Type B pancreatic cell (in vitro differentiated cells): ENCODE measurements at regions not wholly inside any gene's neighbourhood (a gene's known extent, or its start where the extent isn't known, plus 50 kb on each side); places are given as distances from the start of the nearest gene placed in this dataset.

Source experiments
- DNase-seq: peaks from one replicate; pipeline ENCODE4 v3.0.0; 2021; ENCODE audit warnings: mixed read lengths; ENCODE audit not compliant: unreplicated experiment; ENCODE audit errors: extremely low spot score
- H3K27ac Mint-ChIP-seq: 2 replicates; pipeline ENCODE4 v1.8.0; 2021; ENCODE audit warnings: mild to moderate bottlenecking, mixed read lengths
- H3K27me3 Mint-ChIP-seq: 2 replicates; pipeline ENCODE4 v1.8.0; 2021; ENCODE audit warnings: mixed read lengths
- H3K36me3 Mint-ChIP-seq: 2 replicates; pipeline ENCODE4 v1.8.0; 2021; ENCODE audit warnings: mixed read lengths
- H3K4me1 Mint-ChIP-seq: one replicate; pipeline ENCODE4 v1.8.0; 2021; ENCODE audit warnings: mixed read lengths; ENCODE audit not compliant: unreplicated experiment
- H3K4me3 Mint-ChIP-seq: 2 replicates; pipeline ENCODE4 v1.8.0; 2021; ENCODE audit warnings: mild to moderate bottlenecking, mixed read lengths
- H3K9me3 Mint-ChIP-seq: 2 replicates; pipeline ENCODE4 v1.8.0; 2021; ENCODE audit warnings: mixed read lengths
- CTCF ChIP-seq: fragments of 200-600 bp; sonication (generic); conservative IDR thresholded peaks from 2 replicates; pipeline ENCODE4 v1.5.0; 2021; ENCODE audit warnings: antibody characterized with exemption, mild to moderate bottlenecking

- Mint-ChIP-seq H3K4me3 (no peak overlapping the region), H3K9me3 (peaks cover 13% of the 10 kb centered on the region), H3K4me1 (peaks cover 21% of the 10 kb centered on the region), H3K36me3 (peaks cover 5% of the 10 kb centered on the region), H3K27ac (peak overlapping the region; percentile 3), H3K27me3 (no peaks in the 10 kb centered on the region)
- no peak for DNase-seq
- TF ChIP-seq CTCF, result no peak
These were observed 77.6 kb downstream of the SMIM21 start for GRCh38 chr18:75349668-75350511.

- no peak overlapping the region for H3K27ac Mint-ChIP-seq
These were observed 80.8 kb downstream of the SMIM21 start for GRCh38 chr18:75346671-75347070.

GRCh38 chr18:75344615-75345014 is 82.9 kb downstream of the SMIM21 start:
- no peak for TF ChIP-seq CTCF
- no peak overlapping the region for H3K27ac Mint-ChIP-seq
- DNase-seq, result no peak
- no peaks in the 10 kb centered on the region for H3K27me3 Mint-ChIP-seq
- H3K36me3 Mint-ChIP-seq, result no peaks in the 10 kb centered on the region
- H3K4me3 Mint-ChIP-seq, result no peak overlapping the region
- H3K4me1 Mint-ChIP-seq, result peaks cover 32% of the 10 kb centered on the region
- H3K9me3 Mint-ChIP-seq, result no peaks in the 10 kb centered on the region

More at GRCh38 chr18:75346671-75347070, 80.8 kb downstream of the SMIM21 start:
- Mint-ChIP-seq H3K4me1 (peaks cover 40% of the 10 kb centered on the region), H3K27me3 (no peaks in the 10 kb centered on the region), H3K4me3 (no peak overlapping the region), H3K9me3 (no peaks in the 10 kb centered on the region), H3K36me3 (no peaks in the 10 kb centered on the region)
- TF ChIP-seq CTCF, result no peak
- no peak for DNase-seq

- Mint-ChIP-seq H3K27ac (no peak overlapping the region), H3K27me3 (no peaks in the 10 kb centered on the region), H3K4me1 (peaks cover 28% of the 10 kb centered on the region), H3K4me3 (no peak overlapping the region), H3K36me3 (no peaks in the 10 kb centered on the region), H3K9me3 (no peaks in the 10 kb centered on the region)
- DNase-seq, result no peak
- no peak for TF ChIP-seq CTCF
These were observed 83.3 kb downstream of the SMIM21 start for GRCh38 chr18:75344161-75344560.

GRCh38 chr18:75343389-75343788 is 84.1 kb downstream of the SMIM21 start:
- no peak overlapping the region for H3K4me3 Mint-ChIP-seq
- peaks cover 31% of the 10 kb centered on the region for H3K4me1 Mint-ChIP-seq
- no peaks in the 10 kb centered on the region for H3K9me3 Mint-ChIP-seq
- no peaks in the 10 kb centered on the region for H3K27me3 Mint-ChIP-seq
- no peak overlapping the region for H3K27ac Mint-ChIP-seq
- no peak for DNase-seq
- H3K36me3 Mint-ChIP-seq, result no peaks in the 10 kb centered on the region
- TF ChIP-seq CTCF, result no peak
